ENCODE measurements at regions not wholly inside any gene's neighbourhood (a gene's known extent, or its start where the extent isn't known, plus 50 kb on each side); places are given as distances from the start of the nearest gene placed in this dataset.

DNA sequence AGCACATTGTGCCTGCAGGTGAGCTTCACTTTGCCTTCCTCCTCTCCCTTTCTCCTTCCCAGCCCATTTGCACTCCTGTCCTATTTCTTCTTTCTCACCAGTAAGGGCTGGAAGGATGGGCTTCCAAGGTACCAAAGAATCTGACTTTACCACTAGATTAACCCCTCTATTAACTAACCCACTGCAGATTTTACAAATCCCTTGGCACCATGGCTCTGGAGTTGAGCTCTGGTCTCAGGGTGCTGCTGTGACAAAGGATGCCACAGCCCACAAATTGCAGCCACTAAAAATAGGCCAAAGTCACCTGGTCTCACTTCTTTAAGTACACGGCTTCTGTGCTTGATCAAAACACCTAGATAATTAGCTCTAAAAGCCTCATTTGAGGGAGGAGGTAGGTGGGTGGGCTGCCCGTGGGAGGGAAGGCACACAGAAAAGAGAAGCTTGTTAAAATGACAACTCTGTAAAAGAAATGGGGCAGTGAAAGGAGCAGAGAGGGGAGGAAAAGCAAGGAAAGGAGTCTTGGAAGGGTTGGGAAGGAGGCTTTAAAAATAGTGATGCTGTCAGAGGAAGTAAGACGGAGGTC is 327.4 kb downstream of the DRD1 start:
- intact Hi-C loops (cut with micrococcal nuclease): no loop called here

DNA sequence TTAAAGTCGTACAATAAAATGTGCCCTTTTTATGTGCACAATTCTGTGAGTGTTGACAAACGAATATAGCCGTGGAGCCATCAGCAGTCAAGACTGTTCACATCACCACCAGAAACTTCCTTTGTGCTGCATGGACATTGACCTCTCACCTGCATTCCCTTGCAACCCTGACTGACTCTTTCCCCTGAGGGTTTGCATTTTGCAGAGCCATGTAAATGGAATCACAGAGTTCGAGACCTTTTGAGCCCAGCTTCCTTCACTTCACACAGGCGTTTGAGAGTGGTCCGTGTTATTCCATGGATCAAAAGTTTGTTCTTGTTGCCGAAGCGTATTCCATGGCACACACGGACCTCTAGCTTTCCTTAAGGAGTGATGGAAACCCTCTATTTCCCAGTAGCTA is 328.2 kb downstream of the DRD1 start:
- intact Hi-C loops (cut with micrococcal nuclease): no loop called here

DNA sequence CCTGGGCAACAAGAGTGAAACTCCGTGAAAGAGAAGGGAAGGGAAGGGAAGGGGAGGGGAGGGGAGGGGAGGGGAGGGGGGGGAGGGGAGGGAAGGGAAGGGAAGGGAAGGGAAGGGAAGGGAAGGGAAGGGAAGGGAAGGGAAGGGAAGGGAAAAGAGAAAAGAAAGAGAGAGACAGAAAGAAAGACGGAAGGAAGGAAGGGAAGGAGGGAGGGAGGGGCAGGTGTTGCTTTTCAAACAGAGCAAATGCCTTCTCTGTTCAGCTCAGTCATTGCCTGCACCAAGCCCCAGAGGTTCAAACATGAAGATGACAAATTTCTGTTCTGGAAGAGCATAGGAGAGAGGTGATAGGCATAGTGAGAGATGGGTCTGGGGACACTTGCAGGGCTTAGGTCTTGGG is 330.0 kb downstream of the DRD1 start:
- intact Hi-C loops (cut with micrococcal nuclease): no loop called here

DNA sequence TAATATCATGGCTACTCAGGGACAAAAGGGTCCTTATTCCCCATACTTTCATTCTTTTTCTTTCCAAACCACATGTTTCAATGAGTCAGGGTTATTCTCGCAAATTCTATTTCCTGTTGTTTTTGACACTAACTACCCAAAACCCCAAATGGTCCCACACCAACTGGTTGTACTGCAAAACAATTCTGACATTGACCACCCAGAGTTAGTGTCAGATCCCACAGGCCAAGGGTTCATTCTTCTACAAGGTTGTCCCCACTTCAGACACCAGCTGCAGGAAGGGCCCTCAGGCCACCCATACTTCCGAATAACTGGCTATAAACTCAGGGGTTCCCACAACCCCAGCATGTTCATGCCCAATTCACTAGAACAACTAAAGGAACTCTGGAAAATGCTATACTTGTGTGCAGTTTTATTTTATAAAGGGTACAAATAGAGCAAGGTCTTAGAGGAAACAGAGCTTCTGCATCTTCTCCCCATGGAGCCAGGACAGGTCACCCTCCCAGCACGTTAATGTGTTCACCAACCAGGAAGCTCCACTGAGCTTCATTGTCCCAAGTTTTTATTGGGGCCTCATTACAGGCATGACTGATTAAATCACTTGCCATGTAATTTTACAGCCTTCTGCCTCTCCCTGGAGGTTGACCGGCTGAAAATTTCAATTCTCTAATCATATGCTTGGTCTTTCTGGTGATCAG is 334.8 kb downstream of the DRD1 start:
- intact Hi-C loops (cut with micrococcal nuclease): no loop called here

DNA sequence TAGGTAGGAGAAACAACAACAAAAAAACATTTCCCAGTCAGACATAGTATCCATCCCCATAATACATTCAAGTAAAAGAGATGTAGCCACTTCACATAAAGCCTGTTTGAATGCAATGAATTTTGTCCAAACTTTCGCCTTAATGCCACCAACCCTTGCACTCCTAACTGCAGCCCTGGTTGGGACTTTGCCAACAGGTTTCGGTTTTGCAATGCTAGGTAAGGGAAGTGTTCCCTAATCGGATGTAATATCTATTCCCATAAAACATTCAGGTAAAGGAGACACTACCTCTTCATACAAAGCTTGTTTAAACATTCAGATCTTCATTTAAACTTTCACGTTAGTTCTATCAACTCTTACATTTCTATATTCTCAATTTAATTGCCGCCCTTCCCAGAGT is 336.1 kb downstream of the DRD1 start:
- intact Hi-C loops (cut with micrococcal nuclease): no loop called here

DNA sequence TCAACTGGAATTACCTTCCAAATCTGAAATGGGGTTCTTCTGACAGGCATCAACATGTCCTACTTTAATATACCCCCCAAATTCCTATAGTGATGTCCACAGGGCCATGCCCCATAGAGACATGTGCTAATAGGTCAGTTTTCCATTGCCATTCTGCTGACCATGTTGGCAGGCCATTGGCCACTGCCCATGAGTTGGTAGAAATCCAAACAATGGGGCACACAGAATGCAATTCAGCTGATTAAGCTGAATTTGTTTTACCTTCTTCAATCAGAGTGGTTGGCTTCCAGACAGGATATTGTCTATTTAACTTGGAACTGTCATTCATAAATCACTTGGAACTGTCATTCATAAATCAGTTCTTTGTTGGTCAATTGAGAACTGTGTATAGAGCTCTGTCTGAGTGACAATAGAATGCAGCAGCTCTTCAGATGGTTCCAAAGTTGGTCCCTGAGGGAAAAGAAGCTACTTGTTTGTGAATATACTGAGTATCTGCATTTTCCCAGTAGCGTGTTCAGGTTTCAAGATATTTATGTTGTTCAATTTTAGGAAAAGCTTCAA is 336.9 kb downstream of the DRD1 start:
- intact Hi-C loops (cut with micrococcal nuclease): no loop called here

DNA sequence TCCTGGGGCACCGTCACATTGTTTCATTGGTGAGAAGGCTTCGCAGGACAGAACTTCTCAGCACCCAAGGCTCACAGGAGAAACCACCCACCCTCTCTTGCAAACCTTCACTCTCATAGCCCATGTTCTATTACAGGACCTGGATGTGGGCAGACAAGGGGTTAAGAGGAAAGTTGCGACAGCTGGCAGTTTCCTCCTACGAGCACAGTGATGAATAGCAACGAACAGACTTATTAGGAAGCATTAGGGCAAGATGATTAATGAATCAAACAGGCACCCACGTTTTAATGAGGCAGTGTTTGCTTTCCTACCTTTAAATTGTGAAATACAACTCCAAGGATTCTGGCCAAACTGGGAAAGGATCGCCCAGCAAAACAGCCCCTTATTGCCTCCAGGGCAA is 339.3 kb downstream of the DRD1 start:
- intact Hi-C loops (cut with micrococcal nuclease): no loop called here

DNA sequence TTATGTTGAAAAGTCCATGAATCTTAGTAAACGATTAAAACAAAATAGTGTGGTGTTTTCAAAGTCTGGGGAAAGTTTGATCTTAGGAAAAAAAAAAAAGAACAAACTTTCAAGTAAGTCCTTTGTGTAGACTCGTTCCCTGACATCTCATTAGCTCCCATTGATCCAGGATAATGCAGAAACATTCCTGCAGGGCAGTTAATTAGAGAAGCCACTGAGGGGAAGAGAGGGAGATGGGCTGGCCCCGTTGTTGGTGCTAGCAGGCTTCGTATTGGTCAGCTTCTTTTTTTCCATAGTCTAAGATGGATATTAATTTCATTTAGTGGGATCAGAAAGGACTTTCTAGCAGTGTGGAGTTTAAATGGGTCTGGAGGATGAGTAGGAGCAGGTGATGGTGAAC is 340.2 kb downstream of the DRD1 start:
- intact Hi-C loops (cut with micrococcal nuclease): no loop called here

DNA sequence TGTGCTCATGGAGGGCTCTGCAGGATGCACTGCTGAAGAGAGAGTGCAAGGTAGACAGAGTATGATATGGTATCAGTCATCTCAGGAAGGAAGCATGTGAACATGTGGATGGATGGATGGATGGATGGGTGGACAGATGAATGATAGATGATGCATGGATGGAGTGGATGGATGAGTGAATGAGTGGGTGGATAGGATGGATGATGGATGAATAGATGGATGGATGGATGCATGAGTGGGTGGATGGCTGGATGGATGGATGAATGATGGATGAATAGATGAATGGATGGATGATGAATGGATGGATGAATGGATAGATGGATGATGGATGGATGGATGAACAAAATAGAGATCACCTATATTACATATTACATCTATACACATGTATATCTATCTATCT is 341.3 kb downstream of the DRD1 start:
- intact Hi-C loops (cut with micrococcal nuclease): no loop called here

DNA sequence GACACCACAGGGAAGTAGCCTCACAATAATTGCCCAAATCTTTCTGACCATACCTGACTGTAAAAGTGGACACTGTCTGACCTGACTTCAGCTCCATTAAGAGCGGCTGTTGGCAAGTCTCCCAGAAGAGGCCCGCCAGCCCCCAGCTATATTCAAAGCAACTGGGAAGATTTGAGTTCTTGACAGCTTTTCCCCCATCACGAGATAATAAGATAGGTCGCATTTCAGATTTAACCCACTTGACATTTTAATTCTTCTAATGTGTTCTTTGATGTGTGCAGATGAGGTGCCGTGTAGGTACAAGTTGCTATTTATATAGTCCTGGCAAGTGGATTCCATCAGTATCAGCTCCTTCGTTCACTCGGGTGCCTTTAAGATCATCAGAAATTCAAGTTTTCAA is 345.7 kb downstream of the DRD1 start:
- intact Hi-C loops (cut with micrococcal nuclease): no loop called here

DNA sequence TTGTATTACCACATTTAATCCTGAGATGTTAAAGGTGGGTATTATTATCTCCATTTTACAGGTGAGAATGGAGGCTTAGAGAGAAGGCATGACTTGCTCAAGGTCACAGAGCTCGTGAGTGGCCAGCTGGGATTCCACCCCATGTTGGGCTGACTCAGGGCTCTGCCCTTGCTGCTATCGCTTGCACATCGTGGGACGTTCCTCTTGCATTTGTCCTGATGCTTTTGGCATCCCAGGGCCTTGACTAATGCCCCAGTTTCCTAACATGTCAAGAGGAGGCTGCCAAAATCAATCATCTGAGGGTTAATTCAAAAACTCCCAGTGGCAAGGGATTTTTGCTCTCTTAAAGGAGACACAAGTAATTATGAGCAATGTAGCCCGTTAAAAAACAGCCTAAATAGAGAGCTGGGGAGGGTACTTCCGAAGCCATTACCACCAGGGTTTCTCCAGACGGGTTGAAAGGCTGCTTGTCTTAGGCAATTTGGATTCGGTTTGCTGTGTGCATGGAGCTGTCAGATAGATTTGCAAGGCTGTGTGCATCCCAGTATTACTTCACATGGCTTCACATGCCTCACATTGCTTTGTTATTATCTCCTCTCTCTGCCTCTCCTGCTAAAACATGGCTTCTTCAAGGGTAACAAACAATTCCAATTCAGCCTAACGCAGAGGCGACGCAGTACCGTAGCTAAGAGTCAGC is 347.4 kb downstream of the DRD1 start:
- intact Hi-C loops (cut with micrococcal nuclease): no loop called here

DNA sequence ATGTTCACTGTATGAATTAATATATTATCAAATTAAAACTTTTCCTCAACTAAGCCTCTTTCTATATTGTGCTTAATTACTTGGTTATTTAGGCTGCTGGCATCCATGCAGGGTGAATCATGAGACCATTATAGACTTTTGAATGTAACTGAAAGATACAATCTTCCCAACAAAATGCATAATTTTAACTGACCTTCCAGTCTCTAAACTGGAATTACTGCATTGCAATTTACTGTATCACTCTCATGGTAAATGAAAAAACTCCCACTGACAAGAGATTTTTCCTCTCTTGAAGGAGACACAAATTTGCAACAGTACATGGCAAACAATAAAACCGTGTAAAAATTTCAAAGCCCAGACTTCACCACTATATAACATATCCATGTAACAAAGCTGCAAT is 349.5 kb downstream of the DRD1 start:
- intact Hi-C loops (cut with micrococcal nuclease): no loop called here

DNA sequence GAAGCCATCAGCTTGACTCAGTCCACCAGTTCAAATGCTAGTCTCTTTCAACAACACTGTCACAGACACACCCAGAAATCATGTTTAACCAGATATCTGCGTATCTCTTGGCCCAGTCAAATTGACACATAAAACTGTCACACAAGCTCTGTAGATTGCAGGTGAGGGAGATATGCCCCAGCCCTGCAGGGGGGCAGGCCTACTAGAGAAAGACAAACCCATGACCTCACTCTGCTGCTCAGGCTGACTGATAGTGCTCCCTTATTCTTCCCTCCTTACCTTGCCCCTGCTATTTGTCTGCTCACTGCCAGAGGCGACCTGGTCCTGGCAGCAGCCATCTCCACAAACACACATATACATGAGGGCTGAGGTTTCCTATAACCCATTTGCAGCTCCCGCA is 351.3 kb downstream of the DRD1 start:
- intact Hi-C loops (cut with micrococcal nuclease): no loop called here

DNA sequence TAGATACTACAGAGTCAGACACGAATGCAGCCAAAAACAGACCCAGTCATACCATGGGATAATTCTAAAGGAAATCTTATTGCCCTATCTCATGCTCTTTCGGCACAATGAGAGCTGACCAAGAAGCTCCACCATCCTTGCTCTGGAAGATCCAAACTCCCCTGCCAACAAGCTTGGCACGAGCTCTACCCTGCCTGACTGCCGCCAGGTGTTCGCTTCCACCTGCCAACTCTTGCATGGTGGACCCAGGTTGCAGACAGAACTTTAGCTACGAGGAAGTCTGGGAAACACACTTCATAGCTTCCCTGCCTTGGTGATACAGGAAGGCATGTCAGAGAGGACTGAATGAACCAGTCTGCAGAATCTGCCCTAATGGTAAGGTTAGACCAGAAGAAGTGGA is 355.0 kb downstream of the DRD1 start:
- intact Hi-C loops (cut with micrococcal nuclease): no loop called here

DNA sequence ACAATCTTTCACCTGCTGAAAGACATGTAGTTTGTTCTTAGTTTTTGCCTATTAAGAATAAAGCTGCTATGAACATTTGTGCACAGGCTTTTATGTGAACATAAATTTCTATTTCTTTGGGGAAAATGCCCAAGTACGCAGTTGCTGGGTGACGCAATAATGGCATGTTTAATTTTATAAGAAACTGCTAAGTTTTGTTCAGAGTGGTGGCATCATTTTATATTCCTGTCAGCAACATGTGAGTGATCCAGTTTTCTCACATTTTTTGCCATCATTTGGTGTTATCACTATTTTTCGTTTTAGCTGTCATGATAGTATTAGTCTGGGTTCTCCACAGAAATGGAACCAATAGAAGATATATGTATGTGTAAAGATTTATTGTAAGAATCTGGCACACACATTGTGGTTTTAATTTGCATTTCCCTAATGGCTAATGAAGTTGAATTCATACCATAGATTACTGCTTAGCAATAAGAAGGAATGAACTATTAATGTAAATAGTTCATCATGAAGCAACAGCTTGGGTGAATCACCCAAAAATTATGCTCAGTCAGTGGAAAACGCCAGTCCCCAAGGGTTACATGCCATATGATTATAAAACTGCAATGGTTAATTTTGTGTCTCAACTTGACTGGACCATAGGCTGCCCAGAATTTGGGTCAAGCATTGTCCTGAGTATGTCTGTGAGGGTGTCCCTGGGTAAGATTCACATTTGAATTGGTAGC is 358.6 kb downstream of the MSX2 start:
- intact Hi-C loops (cut with micrococcal nuclease): no loop called here

DNA sequence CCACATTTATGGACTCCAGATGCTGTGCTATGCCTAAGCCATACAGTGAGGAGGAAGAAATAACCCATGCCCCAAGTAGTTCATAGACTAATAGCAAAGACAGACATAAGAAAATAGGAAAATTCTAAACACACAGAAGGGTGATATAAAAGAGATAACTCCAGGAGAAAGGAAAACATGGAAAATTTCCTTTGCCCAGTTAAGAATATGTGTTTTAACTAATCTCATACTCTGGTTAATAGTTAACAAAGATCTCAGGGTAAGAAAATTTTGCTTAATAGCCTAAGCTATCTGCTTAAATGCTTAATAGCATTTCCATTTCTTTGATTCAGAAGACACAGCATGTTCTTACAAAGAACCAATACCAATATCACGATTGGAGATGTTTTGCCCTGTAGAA is 358.0 kb downstream of the MSX2 start:
- intact Hi-C loops (cut with micrococcal nuclease): no loop called here

DNA sequence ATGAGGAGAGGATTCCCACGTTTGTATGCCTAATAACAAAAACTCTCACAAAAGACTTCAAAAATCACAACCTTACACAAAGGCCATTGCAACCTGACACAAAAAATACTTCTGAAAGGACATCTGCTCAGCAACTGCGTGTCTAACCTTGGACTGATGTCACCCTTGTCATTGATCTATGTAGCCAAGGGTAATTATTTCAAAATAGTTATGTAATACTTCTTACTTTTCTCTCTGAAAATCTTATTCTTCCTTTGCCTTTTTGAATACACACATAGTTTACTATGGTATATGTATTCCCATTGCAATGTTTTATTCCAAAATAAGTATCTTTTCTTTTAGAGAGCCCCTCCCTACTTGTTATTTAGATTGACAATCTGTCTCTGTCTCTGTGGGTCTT is 355.3 kb downstream of the MSX2 start:
- intact Hi-C loops (cut with micrococcal nuclease): no loop called here

DNA sequence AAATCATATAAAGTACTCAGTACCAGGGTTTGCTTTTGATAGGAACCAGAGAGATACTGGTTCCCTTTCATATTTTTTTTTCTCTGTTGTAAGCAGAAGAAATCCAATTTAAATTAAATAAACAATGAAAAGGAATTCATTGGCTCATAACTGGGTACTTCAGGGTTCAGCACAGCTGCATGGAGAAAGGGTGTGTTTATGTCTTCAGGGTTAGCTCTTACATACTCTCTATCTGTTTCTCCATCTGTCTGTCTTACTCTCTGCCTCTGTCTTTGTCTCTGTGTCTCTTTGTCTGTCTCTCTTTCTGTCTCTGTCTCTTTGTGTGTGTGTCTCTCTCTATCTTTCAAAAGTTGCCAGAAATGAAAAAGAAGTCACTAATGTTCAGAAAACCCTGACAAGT is 345.9 kb downstream of the MSX2 start:
- intact Hi-C loops (cut with micrococcal nuclease): no loop called here

DNA sequence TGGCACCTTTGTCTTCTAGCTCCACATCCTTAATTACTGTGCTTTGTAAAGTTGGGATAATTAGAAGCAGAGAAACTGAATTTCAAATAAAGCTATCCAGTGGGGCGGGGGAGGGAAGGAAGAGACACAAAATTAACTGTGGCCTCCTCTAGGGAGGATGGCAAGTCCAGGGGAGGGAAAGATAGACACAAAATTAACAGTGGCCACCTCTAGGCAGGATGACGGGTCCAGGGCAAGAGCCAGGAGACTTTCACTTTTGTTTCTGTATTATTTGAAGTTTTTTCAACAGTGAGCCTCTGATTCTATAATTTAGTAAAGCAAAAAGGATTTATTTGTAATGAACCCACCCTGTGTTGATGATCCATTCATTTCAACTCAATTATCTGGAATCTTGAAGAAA is 335.9 kb downstream of the MSX2 start:
- intact Hi-C loops (cut with micrococcal nuclease): no loop called here

DNA sequence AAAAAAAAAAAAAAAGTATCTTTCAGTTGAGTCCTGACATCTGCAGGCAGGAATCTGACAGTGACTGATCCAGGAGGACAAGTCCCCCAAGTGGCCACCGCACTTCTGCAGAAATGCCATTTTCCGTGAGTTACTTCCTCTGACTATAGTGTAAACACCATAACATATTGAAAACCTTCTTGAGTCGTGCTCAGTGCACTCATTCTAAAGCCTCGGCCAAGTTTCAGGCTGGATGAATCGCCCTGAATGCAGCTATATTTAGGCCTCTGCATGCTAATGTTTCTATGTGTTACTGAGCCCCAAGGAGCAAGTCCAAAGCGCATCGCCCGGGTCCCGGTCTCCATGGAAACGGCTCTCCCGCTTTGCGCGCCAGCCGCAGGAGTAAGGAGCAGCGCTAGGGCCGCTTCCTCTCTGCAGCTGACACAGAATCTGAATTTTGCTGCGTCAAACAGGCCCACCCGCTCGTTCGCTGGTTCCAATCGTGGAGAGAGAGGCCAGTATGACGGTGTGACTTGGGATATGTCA is 335.4 kb downstream of the MSX2 start:
- intact Hi-C loops (cut with micrococcal nuclease): no loop called here

DNA sequence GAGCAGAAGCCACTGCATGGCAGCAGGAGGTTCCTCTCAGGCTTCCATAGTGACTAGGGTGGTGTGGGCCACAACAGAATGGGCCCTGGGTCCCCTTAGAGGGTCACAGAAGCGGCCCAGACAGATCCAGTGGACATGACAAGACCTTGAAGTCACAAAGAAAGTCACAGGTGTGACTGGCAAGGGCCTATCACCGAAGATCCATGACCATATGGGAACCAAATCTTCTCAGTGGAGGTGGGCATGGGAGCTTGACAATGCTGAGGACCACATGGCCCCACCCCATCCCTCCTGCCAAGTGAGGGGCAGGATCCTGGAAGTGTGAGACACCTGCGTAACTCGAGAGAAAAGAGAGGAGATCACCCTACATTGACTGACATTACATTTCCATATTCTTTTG is 332.4 kb downstream of the MSX2 start:
- intact Hi-C loops (cut with micrococcal nuclease): no loop called here

DNA sequence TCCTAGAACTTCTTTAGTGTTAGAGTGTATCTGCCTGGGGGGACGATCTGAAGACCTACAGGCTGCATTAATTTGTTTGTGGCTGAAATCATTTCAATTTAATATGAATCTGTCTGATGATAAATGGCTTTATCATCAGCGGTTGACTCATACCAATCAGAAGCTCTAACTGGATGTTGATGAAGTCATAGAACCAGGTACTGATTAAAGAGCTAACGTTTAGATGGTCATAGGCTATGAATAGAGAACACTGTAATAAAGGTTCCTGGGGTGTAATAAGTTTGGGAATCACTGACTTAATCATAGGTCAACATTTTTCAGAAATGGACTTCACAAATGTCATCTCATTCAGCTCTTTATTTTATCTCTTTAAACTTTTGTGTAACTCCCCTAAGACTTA is 329.9 kb downstream of the MSX2 start:
- intact Hi-C loops (cut with micrococcal nuclease): no loop called here
